ENCODE measurements at regions not wholly inside any gene's neighbourhood (a gene's known extent, or its start where the extent isn't known, plus 50 kb on each side); places are given as distances from the start of the nearest gene placed in this dataset.
"Not testable (repeated sequence)": the region's sequence is repeated elsewhere in the genome, so short reads cannot be mapped to it uniquely, and the experiment has no call there.

- intact Hi-C loops (cut with DNase I; ENCODE audit: low total_unique reads) = no loop called here
- no peaks in the 10 kb centered on the region for H3K27me3 ChIP-seq
- no peak overlapping the region for H3K27ac ChIP-seq
- H3K36me3 ChIP-seq = no peaks in the 10 kb centered on the region
- no peak for DNase-seq
- H3K4me3 ChIP-seq = no peak overlapping the region
- TF ChIP-seq CTCF (IDR thresholded peaks at IDR 0.05) (no peak), POLR2A (IDR thresholded peaks at IDR 0.05) (no peak)
- H3K4me1 ChIP-seq = no peaks in the 10 kb centered on the region
- H3K9me3 ChIP-seq = no peaks in the 10 kb centered on the region
Measured at GRCh38 chr5:67858471-67859031, 357.0 kb upstream of the PIK3R1 start.

GRCh38 chr5:67857502-67857901 is 358.1 kb upstream of the PIK3R1 start:
- Histone ChIP-seq H3K4me3 (no peak overlapping the region), H3K27ac (no peak overlapping the region), H3K27me3 (no peaks in the 10 kb centered on the region), H3K9me3 (no peaks in the 10 kb centered on the region), H3K4me1 (no peaks in the 10 kb centered on the region), H3K36me3 (no peaks in the 10 kb centered on the region)
- no peak for TF ChIP-seq CTCF (IDR thresholded peaks at IDR 0.05)
- TF ChIP-seq POLR2A (IDR thresholded peaks at IDR 0.05) = no peak
- intact Hi-C loops (cut with DNase I; ENCODE audit: low total_unique reads) = no loop called here
- no peak for DNase-seq

GRCh38 chr5:67855523-67855922 is 360.0 kb upstream of the PIK3R1 start:
- intact Hi-C loops (cut with DNase I; ENCODE audit: low total_unique reads) = no loop called here
- H3K4me1 ChIP-seq = no peaks in the 10 kb centered on the region

GRCh38 chr5:67850906-67851305 is 364.6 kb upstream of the PIK3R1 start:
- H3K36me3 ChIP-seq; H3K4me1 ChIP-seq; H3K27ac ChIP-seq; intact Hi-C loops (cut with DNase I; ENCODE audit: low total_unique reads); H3K9me3 ChIP-seq; DNase-seq; H3K4me3 ChIP-seq; H3K27me3 ChIP-seq: not testable (repeated sequence)

More at GRCh38 chr5:67855523-67855922, 360.0 kb upstream of the PIK3R1 start:
- Histone ChIP-seq H3K27ac (no peak overlapping the region), H3K36me3 (no peaks in the 10 kb centered on the region), H3K4me3 (no peak overlapping the region), H3K27me3 (no peaks in the 10 kb centered on the region), H3K9me3 (no peaks in the 10 kb centered on the region)
- TF ChIP-seq CTCF (IDR thresholded peaks at IDR 0.05) (no peak), POLR2A (IDR thresholded peaks at IDR 0.05) (no peak)
- no peak for DNase-seq

- Histone ChIP-seq H3K4me1 (no peaks in the 10 kb centered on the region), H3K9me3 (no peaks in the 10 kb centered on the region), H3K4me3 (no peak overlapping the region), H3K27me3 (peaks cover 0 to 4% of the 10 kb centered on the region in 2 donors), H3K27ac (no peak overlapping the region), H3K36me3 (no peaks in the 10 kb centered on the region)
- DNase-seq = no peak
- no peak for TF ChIP-seq CTCF (IDR thresholded peaks at IDR 0.05)
- intact Hi-C loops (cut with DNase I; ENCODE audit: low total_unique reads) = no loop called here
Measured at GRCh38 chr5:67844924-67845323, 370.6 kb upstream of the PIK3R1 start.

GRCh38 chr5:67842806-67843205 is 372.8 kb upstream of the PIK3R1 start:
- Histone ChIP-seq H3K36me3 (no peaks in the 10 kb centered on the region), H3K4me3 (no peak overlapping the region), H3K9me3 (no peaks in the 10 kb centered on the region), H3K4me1 (no peaks in the 10 kb centered on the region), H3K27me3 (peaks cover 0 to 4% of the 10 kb centered on the region in 2 donors), H3K27ac (no peak overlapping the region)
- DNase-seq = no peak
- no peak for TF ChIP-seq POLR2A (IDR thresholded peaks at IDR 0.05)
- TF ChIP-seq CTCF (IDR thresholded peaks at IDR 0.05) = no peak
- intact Hi-C loops (cut with DNase I; ENCODE audit: low total_unique reads) = no loop called here

GRCh38 chr5:67837225-67837624 is 378.3 kb upstream of the PIK3R1 start:
- H3K36me3 ChIP-seq; DNase-seq; H3K9me3 ChIP-seq; intact Hi-C loops (cut with DNase I; ENCODE audit: low total_unique reads); H3K4me3 ChIP-seq; H3K4me1 ChIP-seq; H3K27me3 ChIP-seq; H3K27ac ChIP-seq: not testable (repeated sequence)

- H3K4me3 ChIP-seq; intact Hi-C loops (cut with DNase I; ENCODE audit: low total_unique reads): not testable (repeated sequence)
Measured at GRCh38 chr5:67836496-67836895, 379.1 kb upstream of the PIK3R1 start.

More at GRCh38 chr5:67836496-67836895, 379.1 kb upstream of the PIK3R1 start:
- H3K27me3 ChIP-seq, H3K36me3 ChIP-seq, H3K9me3 ChIP-seq, H3K27ac ChIP-seq, H3K4me1 ChIP-seq, DNase-seq: not testable (repeated sequence)

All from uterus (tissue), 3 donors.